ENCODE measurements at regions not wholly inside any gene's neighbourhood (a gene's known extent, or its start where the extent isn't known, plus 50 kb on each side); places are given as distances from the start of the nearest gene placed in this dataset.

DNA sequence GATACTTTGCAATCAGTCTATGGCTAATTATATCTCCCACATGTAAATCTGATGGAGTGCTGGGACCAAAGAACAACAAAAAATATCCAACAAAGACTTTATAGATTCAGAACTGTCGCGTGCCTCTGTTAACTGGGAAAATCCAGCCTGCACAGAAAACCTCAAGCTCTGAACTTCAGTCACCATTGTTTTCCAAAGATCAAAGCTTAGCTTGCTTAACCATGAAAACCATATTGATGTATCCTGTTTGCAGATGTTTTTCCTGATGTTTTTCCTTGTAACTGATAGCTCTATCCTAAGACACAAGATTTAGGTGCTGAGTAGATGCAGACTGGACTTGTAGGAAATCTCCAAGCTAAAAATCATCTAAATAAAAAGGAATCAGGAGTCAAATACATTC, 163.7 kb downstream of the GXYLT1 start:
- DNase-seq: no peak

DNA sequence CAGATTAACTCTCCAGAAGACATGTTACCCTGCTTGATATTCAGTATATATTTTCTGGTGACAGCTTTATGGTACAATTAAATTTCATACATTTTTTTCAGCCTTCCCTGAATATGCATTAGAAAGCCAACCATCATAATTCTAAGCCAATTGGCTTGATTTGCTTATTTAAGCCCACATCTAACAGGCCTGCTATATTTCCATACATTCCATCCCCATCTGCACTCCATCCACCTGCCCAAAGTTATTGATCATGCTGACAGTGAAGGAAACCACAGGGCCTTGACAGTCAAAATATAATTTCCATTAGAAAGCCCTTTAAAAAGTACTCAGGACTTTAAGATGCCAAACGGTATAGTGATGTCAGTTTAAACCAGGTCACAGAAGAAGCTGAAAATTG, 164.3 kb downstream of the GXYLT1 start:
- DNase-seq: no peak

DNA sequence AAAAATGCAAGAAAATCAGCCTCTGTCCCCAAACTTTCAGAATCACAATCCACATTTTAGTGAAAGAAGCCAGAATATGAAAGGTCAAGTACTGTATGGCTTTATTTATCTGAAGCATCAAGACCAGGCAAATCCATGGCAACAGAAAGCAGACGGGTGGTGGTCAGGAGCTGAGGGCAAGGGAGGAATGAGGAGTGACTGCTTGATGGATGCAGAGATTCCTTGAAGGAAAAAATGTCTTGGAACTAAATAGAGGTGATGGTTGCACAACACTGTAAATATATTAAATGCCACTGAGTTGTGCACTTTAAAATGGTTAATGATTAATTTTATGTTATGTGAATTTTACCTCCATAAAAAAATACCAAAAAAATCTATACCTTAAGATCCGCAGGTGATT, 165.1 kb downstream of the GXYLT1 start:
- DNase-seq: no peak

DNA sequence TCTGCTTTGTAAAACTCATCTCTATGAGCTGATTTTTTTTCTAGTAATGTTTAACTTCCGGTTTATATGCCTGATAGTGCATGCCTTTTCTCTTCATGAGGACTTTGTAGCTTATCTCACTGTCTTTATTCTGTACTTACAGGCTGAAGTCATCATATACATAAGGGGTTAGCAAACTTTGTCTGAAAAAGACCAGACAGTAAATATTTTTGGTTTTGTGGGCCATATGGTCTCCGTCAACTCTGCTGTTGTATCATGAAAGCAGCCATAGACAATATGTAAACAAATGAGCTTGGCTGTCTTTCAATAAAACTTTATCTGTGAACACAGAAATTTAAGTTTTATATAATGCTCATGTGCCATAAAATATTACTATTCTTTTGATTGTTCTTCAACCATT, 172.1 kb downstream of the GXYLT1 start:
- no peak for DNase-seq

DNA sequence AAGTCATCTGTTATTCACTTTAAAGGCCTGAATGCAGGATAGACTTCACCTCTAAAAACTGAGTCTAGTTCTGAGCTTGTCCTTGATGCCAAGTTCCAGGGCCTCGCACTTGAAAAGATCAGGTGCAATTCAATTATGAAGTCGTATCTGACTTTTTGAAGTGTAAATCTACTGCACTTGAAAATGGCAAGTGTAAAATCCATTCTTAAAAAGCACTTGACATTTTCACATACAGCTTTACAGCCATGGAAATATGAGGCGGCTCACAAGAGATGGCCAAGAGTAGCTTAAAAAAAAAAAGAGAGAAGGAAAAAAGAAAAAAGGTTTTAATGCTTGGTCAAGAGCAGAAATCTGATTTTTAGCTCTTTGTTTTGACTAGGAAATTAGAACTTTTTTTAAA, 172.5 kb downstream of the GXYLT1 start:
- DNase-seq: no peak

DNA sequence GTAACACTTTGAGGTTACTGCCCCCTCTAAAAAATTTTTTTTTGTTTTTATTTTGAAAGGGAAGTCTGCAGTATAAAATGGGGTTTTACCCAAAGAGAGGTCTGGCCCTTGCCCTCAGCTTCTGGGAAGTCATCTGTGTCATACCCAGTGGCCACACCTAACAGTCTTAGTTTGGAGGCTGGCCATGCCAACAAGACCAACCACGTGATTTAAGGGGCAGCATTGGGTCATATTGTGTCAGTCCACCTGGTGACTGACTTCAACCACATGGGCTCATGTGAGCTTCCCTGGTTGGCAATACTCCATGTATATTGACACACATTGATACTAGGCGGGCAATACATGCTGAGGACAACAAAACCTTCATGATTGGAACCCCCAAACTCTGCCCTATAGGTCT, 173.9 kb downstream of the GXYLT1 start:
- DNase-seq: no peak

DNA sequence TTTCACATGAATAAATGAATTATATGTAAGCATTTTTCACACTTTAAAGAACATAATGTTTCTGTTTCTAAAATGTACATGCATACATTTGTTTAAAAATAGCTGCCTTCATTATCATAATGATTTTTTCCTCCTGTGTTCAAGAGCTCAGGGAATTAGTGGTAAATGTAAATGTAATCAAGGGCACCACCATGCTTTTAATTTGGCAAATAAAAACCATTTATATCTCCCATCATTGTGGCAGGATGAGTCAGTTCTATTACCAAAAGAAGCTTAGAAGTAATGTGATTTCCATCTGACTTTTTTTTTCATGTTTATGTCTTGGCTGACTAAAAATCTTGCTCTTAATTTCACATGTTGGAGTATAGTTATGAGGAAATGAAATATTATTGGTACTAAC, 176.1 kb downstream of the GXYLT1 start:
- no peak for DNase-seq

DNA sequence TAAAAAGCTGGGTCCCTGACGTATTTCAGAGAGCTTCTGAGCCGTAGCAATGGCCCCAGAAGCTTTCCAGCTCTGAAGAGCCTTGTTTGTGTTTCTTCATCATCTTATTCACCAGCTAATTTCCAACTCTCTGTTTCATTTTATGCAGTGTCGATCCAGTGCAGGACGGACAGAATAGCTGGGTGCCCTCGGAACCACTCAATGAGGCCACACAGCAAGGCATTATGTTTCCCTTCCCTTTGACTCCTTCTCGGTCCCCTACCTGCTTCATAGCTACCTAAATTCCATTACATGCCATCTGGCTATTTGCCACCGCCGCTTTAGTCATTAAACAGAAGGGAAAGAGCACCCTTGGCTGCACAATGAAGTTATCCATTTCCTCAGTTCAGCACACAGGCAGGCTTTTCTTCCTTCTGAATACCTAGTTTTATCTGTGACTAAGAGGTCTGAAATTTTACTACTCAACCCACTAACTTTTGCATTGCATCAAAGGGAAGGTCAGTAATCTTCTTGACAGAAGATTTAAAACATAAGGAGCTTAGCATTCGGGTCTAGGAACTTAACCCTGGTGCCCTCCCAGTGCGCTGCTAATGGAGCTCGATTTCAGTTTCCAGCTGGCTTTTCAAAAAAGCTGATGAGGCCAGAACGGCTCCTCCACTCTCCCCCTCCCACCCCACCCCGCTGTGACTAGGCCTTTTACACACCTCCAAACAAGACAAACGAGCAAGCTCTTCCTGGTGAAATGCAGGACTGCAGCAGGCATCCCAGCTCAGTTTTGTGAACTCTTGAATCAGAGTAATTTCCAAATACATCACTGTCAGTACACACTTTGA, 176.8 kb downstream of the GXYLT1 start:
- no peak for DNase-seq

DNA sequence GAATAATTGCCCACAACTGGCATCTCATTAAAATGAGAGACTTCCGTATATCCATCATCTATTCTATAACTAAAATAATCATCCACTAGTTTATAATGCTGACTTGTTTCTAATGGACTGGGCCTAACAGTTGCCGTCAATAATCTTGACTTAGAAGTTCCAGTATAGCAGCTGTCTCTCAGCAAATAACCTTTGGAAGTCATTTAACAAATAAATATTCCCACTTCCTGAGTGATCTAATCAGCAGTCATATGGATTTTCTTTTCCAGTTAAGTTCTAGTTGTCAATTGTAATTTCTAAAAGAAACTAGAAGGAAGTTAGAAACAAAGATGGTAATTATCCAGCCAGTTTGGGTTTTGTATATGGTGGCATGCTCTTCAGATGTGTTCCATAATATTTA, 177.8 kb downstream of the GXYLT1 start:
- DNase-seq: no peak

DNA sequence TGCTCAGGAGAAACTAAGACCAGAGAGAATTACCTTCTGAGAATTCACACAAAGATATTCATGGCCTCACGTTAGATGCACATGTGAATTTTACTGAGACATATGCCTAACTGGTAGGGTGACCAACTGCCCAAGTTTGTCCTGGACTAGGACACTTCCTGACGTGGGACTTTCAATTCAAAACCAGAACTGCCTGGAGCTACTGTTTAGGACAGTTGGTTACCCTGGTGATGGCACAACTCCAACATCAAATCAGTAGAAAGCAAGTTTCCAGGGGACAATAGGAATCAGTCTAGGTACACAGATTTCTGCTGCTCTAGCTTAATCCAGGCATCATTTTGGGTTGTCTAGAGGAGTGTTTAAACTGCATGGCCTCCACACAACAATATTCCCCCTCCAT, 178.7 kb downstream of the GXYLT1 start:
- no peak for DNase-seq

DNA sequence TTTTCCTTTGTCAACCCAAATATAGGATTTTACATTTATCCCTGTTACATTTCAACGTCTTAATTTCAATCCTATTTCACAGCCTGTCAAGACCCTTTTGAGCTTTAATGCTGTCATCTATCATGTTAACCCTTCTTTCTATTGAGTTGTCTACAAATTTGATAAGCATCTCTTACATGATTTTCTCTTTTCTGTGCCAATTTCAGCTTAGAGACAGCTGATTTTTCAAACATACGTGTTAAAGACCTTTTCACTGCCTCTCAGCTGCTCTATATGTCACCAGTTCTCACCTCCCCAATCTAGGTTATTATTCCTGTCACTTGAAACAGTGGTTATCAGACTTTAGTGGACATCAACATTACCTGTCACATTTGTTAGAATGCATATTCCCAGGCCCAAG, 181.3 kb downstream of the GXYLT1 start:
- DNase-seq: no peak

DNA sequence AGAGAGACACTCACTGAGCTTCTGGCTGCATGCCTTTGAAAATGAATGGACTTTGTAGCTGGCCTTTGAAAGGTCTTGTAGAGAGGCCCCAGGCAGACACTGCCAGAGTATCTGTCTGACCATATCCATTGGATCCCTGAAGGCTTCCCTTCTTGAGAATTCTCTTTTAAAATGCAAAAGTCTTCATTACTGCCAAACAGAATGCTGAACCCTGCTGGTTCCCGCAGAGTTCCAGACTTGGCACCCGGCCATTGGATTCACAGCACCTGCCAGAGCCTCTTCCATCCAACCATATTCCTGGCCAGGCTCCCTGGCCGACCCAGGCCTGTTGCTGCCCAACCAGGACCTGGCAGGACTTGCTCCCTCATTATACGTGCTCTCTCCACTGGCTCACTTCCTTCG, 182.5 kb downstream of the GXYLT1 start:
- DNase-seq: no peak

DNA sequence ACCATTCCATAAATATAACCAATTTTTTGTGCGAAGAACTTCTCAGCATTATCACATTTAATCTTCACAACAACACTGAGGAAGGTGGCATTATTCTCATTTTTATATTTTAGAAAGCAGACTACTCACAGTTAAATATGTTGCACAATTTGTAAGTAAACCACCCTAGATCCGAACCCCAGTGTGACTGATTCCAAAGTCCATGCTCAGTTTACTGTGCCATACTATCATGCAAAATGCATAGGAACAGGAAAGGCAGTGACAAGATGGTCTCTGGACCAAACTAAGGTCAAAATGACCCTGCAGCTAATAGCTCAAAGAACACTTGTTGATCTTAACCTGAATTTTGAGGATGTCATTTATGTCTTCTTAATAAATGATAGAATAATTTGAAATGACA, 185.4 kb downstream of the GXYLT1 start:
- DNase-seq: no peak

DNA sequence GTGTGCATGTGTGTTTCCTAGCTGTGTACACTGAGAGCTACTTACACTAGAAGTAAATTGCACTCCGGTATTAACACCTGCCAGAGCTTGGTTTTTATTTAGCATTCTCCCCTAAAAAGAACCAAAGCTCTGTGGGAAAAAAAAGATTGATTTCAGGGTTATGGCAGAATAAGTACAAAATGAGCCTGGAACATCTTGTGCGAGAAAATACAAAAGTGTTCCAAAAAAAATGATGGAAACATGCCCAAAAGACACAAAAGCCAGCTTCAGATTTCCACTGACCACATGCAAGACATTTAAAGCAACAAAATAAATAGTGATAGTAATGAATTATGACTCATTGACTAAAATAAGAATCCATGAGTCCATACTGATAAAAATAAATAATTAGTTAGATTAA, 188.3 kb downstream of the GXYLT1 start:
- no peak for DNase-seq

DNA sequence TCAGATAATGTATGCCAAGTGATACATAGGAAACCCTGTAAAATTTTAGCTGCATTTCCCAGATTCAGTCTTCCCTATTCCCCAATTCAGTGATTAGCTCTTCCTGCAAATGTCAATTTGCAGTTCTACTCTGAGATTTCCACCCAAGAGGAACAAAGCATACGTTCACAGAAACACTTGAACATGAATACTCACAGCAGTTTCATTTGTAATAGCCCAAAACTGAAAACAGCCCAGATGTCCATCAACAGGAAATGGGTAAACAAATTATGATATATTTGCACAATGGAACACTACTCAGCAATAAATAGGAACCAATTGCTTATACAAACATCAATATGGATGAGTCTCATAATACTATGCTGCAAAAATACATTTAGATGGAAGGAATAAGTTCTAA, 194.2 kb downstream of the GXYLT1 start:
- no peak for DNase-seq

DNA sequence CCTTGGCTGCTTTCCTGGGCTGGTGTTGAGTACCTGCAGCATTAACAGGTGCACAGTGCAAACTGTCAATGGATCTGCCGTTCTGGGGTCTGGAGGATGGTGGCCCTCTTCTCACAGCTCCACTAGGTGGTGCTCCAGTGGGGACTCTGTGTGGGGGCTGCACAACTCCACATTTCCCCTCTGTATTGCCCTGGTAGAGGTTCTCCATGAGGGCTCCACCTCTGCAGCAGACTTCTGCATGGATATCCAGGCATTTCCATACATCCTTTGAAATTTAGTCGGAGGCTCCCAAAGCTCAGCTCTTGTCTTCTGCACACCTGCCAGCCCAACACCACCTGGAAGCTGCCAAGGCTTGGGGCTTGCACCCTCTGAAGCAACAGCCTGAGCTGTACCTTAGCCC, 198.6 kb downstream of the GXYLT1 start:
- DNase-seq: no peak

DNA sequence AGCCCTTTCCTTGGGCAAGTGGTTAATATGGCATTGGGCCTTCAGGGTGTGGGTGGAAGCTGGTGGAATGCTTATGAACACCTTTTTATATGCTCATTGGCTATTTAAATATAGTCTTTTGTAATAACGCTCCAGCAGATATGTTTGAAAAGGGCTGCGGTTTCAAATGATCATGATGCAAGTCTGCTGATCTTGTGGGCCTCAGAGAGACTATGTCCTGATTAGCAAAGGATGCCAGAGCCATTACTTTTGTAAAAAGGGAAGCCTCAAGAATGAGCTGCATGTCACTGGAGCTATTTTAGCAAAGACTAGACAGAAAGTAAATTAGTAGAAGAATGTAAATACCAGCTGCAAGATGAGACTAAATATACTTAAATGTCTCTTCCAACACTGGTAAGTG, 200.5 kb downstream of the GXYLT1 start:
- no peak for DNase-seq

DNA sequence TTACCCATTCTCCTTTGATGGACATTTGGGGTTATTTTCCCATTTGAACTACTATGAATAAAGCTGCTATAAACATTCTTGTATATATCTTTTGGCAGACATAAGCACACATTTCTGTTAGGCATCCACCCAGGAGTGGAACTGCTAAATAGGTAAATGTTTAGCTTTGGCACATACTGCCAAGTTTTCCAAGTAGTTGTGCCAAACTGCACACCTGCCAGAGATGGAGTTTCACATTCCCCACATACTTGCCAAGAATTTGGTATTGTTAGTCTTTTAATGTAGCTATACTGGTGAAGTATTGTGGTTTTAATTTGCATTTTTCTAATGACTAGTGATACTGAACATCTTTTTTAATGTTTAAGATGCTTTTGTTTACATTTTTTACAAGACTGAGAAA, 201.0 kb downstream of the GXYLT1 start:
- no peak for DNase-seq

DNA sequence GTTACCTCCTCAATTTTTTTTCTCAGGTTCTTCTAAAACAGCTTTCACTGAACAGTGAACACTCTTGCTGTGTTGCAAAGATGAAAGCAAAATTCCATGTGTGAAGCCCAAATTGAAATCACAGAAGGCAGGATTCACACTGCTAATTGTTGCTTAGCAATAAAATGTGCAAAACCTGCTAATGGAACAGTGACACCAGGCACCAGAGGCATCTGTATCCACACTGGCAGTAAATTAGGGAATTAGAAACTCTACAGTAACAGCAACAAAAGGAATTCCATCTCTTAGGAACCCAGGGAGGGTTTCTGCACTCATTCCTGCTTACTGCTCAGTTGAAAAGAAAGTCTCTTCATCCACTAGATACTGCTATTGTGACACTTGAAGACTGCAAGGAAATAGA, 202.3 kb downstream of the GXYLT1 start:
- DNase-seq: no peak

DNA sequence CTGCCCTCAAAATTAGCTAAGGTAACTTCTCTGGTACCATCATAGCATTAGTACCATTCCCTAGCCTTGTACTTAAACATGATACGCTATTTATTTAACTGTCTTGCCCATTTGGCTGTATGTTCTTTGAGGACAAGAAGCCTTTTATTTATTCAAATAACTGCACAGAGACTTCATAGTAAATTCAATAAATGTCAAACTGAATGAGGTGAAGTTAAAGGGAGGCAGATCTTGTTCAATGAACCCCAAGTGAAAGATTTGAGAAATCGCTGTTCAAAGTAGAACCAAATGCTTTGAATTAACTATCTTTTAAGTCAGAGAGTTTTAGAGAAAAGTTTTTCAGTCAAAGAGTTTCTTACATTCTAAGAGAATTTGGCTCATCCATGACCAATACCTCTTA, 203.6 kb downstream of the GXYLT1 start:
- DNase-seq: no peak

DNA sequence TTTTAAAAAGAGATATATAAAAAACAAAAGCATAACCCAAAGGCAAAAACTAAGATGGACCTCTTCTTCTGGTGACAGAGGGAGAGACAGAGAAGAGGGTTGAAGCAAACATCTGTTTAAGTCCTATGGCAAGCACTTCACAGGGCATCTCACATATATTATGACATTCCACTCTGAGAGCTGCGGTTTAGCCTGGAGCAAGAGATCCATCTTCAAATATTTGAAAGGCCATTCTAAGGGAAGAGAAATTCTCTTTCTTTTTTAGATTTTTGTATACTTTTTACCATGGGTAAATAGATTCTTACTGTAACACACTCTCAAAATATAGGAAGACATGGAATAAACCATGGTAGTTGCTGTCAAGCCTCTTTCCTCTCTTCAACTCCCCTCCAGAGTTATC, 204.1 kb downstream of the GXYLT1 start:
- no peak for DNase-seq

DNA sequence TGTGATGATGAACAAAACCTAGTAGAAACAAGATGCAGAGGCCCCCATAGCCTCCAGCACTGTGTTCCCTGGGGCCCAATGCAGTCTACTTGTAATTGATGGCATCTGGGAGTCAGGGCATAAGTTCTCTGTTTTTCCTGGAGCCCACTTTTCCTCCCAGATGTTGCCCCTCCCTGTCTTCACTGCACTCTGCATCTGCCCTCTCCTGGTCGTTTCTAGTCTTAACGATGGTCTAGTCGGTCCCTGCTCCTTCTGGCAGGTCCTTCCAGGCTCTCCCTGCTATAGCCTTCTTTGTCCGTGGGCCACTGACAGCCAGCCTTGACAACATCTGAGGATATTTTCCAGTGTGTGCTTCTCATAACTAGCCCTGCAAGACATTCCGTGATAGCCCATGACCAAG, 208.3 kb downstream of the GXYLT1 start:
- no peak for DNase-seq

DNA sequence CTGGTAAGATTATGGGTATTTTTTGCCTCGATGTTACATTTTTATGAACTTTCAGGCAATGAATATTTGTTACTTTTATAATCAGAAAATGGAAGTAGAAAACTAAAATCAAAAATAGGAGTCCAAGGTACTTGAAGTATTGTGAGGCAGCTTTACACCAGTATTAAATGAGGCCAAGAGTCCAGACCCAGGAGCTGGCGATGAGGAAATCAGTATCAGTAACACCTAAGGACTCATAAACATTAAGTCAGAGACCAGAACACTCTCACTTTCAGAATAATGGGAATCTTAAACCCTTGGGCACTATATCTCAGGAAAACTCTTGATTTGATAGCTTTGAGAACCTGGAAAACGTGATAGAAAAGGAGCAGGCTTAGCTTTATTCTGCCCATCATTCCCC, 208.8 kb downstream of the GXYLT1 start:
- no peak for DNase-seq

DNA sequence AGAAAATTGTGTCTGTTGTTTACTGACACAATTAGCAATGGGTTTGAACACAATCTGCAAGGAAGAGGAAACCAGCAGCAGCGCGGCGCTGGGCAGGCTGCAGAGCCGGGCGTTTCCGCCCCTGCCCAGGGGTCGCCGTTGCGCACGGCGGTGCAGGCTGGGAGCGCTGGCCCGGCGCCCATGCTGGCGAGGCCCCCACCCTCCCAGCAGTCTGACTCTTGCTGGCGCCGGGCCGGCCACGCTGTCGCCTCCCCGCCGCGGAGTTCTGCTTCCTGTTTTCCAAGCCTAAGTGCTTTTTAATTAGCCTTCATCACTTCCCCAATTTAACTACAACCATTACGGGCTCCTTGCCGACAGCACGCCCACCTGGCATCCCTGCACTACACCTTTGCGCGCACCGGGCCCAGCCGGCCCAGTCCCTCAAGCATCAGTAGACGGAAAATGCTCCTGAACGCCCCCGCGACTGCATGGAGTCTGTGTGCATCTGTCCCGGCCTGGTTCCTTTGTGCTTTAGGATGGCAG, 212.1 kb downstream of the GXYLT1 start:
- peak; percentile 91 for DNase-seq

DNA sequence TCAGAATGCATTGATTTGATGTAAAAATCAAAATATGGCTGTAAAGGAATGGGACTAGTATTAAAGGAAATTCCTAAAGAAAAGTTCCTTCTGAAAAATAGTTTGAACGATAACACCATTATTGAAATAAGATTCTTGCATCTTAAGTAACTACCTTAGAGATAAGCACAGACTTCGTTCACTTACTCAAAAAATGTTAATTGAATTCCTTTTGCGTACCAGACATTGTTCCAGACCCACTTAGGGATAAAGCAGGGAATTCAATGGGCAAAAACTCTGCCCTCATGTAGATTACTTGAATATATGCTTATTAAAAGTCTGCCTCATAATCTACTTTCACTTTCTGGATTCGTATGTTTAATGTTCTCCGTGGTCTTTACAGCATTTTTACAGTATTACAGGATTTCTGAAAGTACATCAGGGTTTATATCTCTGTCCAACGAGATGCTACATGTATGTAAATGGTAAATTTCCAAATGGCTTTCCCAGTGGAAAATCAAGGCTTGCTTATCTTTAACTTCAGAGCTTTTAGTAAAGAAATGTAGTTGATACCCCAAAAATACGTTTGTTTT, 213.7 kb downstream of the GXYLT1 start:
- DNase-seq: no peak

All from NCI-H2081 treated with DMSO at 0.1 percent for 48 hours (cell line).